ENCODE measurements at regions not wholly inside any gene's neighbourhood (a gene's known extent, or its start where the extent isn't known, plus 50 kb on each side); places are given as distances from the start of the nearest gene placed in this dataset.
"Not testable (repeated sequence)": the region's sequence is repeated elsewhere in the genome, so short reads cannot be mapped to it uniquely, and the experiment has no call there.

GRCh38 chr10:26939290-26939961, 78.7 kb upstream of the ABI1 start:
- no peaks in the 10 kb centered on the region for H4K20me1 ChIP-seq (ENCODE audit: insufficient read depth, low read length)
- no peaks in the 10 kb centered on the region for H3K79me2 ChIP-seq (ENCODE audit: insufficient read depth, low read depth, low read length)
- no TSS peak for BruUV-seq (replicated peaks)
- H3K4me1 ChIP-seq (ENCODE audit: insufficient read depth, low read length, poor library complexity, severe bottlenecking), result no peaks in the 10 kb centered on the region
- TF ChIP-seq CTCF (conservative IDR thresholded peaks at IDR 0.05; ENCODE audit: low read length), result no peak
- no peak for TF ChIP-seq EZH2phosphoT487 (IDR thresholded peaks at IDR 0.05; ENCODE audit: borderline replicate concordance, low read depth, low read length)
- ChIA-PET CTCF (ENCODE audit: unreplicated experiment) (interaction anchor here (0.5 kb wide), 1 partner anchor 160 kb away, joined by 7 read pairs; no protein-coding TSS in a partner anchor), POLR2A (interaction anchor here (0.5 to 0.6 kb wide), 3 partner anchors 53 to 119 kb away, joined by 3 to 6 read pairs (median 3); no protein-coding TSS in a partner anchor)
- no peak overlapping the region for H3K27ac ChIP-seq (ENCODE audit: low read depth, low read length, poor library complexity, severe bottlenecking)
- no peak overlapping the region for H3K4me2 ChIP-seq (ENCODE audit: low read length)
- H3K36me3 ChIP-seq (ENCODE audit: insufficient read depth, low read length), result no peaks in the 10 kb centered on the region
- no peak for DNase-seq (ENCODE audit: low spot score)
- no peak overlapping the region for H3K4me3 ChIP-seq (ENCODE audit: low read depth, low read length, poor library complexity, severe bottlenecking)
- no peaks in the 10 kb centered on the region for H3K9me3 ChIP-seq (ENCODE audit: low read length)
- H3K9me2 ChIP-seq (ENCODE audit: insufficient read depth, low read length), result no peaks in the 10 kb centered on the region
- intact Hi-C loops (cut with micrococcal nuclease; ENCODE audit: unreplicated experiment), result no loop called here
- no peak overlapping the region for H2AFZ ChIP-seq (ENCODE audit: low read length)

- Histone ChIP-seq H3K4me3 (ENCODE audit: low read depth, low read length, poor library complexity, severe bottlenecking) (no peak overlapping the region), H3K79me2 (ENCODE audit: insufficient read depth, low read depth, low read length) (no peaks in the 10 kb centered on the region), H3K4me2 (ENCODE audit: low read length) (no peak overlapping the region), H3K4me1 (ENCODE audit: insufficient read depth, low read length, poor library complexity, severe bottlenecking) (no peaks in the 10 kb centered on the region), H3K9me3 (ENCODE audit: low read length) (no peaks in the 10 kb centered on the region), H3K27ac (ENCODE audit: low read depth, low read length, poor library complexity, severe bottlenecking) (no peak overlapping the region), H3K9me2 (ENCODE audit: insufficient read depth, low read length) (no peaks in the 10 kb centered on the region), H4K20me1 (ENCODE audit: insufficient read depth, low read length) (no peaks in the 10 kb centered on the region), H2AFZ (ENCODE audit: low read length) (no peak overlapping the region), H3K36me3 (ENCODE audit: insufficient read depth, low read length) (no peaks in the 10 kb centered on the region)
- DNase-seq (ENCODE audit: low spot score), result no peak
- TF ChIP-seq CTCF (conservative IDR thresholded peaks at IDR 0.05; ENCODE audit: low read length) (no peak), EZH2phosphoT487 (IDR thresholded peaks at IDR 0.05; ENCODE audit: borderline replicate concordance, low read depth, low read length) (no peak)
- no TSS peak for BruUV-seq (replicated peaks)
- ChIA-PET CTCF (ENCODE audit: unreplicated experiment) (interaction anchor here (0.5 kb wide), 1 partner anchor 161 kb away, joined by 7 read pairs; no protein-coding TSS in a partner anchor), POLR2A (no interaction called here)
- intact Hi-C loops (cut with micrococcal nuclease; ENCODE audit: unreplicated experiment), result no loop called here
Observed at GRCh38 chr10:26938578-26938977, 77.8 kb upstream of the ABI1 start.

- Histone ChIP-seq H2AFZ (ENCODE audit: low read length) (no peak overlapping the region), H3K9me3 (ENCODE audit: low read length) (no peaks in the 10 kb centered on the region), H3K79me2 (ENCODE audit: insufficient read depth, low read depth, low read length) (no peaks in the 10 kb centered on the region), H4K20me1 (ENCODE audit: insufficient read depth, low read length) (no peaks in the 10 kb centered on the region), H3K4me1 (ENCODE audit: insufficient read depth, low read length, poor library complexity, severe bottlenecking) (no peaks in the 10 kb centered on the region), H3K9me2 (ENCODE audit: insufficient read depth, low read length) (no peaks in the 10 kb centered on the region), H3K36me3 (ENCODE audit: insufficient read depth, low read length) (no peaks in the 10 kb centered on the region), H3K4me2 (ENCODE audit: low read length) (no peak overlapping the region), H3K4me3 (ENCODE audit: low read depth, low read length, poor library complexity, severe bottlenecking) (no peak overlapping the region), H3K27ac (ENCODE audit: low read depth, low read length, poor library complexity, severe bottlenecking) (no peak overlapping the region)
- ChIA-PET CTCF (ENCODE audit: unreplicated experiment) (no interaction called here), POLR2A (no interaction called here)
- no peak for DNase-seq (ENCODE audit: low spot score)
- no TSS peak for BruUV-seq (replicated peaks)
- TF ChIP-seq EZH2phosphoT487 (IDR thresholded peaks at IDR 0.05; ENCODE audit: borderline replicate concordance, low read depth, low read length) (no peak), CTCF (conservative IDR thresholded peaks at IDR 0.05; ENCODE audit: low read length) (no peak)
- intact Hi-C loops (cut with micrococcal nuclease; ENCODE audit: unreplicated experiment), result no loop called here
Observed at GRCh38 chr10:26937371-26937770, 76.6 kb upstream of the ABI1 start.

- H3K9me2 ChIP-seq (ENCODE audit: insufficient read depth, low read length); H3K4me1 ChIP-seq (ENCODE audit: insufficient read depth, low read length, poor library complexity, severe bottlenecking); H3K4me2 ChIP-seq (ENCODE audit: low read length); H3K4me3 ChIP-seq (ENCODE audit: low read depth, low read length, poor library complexity, severe bottlenecking); POLR2A ChIA-PET; CTCF ChIA-PET (ENCODE audit: unreplicated experiment); H2AFZ ChIP-seq (ENCODE audit: low read length); BruUV-seq (replicated peaks); intact Hi-C loops (cut with micrococcal nuclease; ENCODE audit: unreplicated experiment); H3K9me3 ChIP-seq (ENCODE audit: low read length); H3K27ac ChIP-seq (ENCODE audit: low read depth, low read length, poor library complexity, severe bottlenecking); H3K79me2 ChIP-seq (ENCODE audit: insufficient read depth, low read depth, low read length); H4K20me1 ChIP-seq (ENCODE audit: insufficient read depth, low read length); H3K36me3 ChIP-seq (ENCODE audit: insufficient read depth, low read length); DNase-seq (ENCODE audit: low spot score): not testable (repeated sequence)
Observed at GRCh38 chr10:26934190-26934589, 73.4 kb upstream of the ABI1 start.

Measured in OCI-LY7 (cell line).